Upper lobe of left lung (tissue), 4 donors: ENCODE measurements at regions not wholly inside any gene's neighbourhood (a gene's known extent, or its start where the extent isn't known, plus 50 kb on each side); places are given as distances from the start of the nearest gene placed in this dataset.

Source experiments
- CTCF ChIP-seq, 6 experiments: fragments of 450-650 bp in 4 of 6; fragments of 200-600 bp in 2 of 6; sonication (generic) in 2 of 6; IDR thresholded peaks; one replicate each; pipeline ENCODE4 v1.5.1; 2016 to 2019; ENCODE audit warnings: antibody characterized with exemption in 6 of 6
- POLR2A ChIP-seq, 4 donors: fragments of 450-650 bp; IDR thresholded peaks; one replicate each; pipeline ENCODE4 v1.5.1; 2016 to 2017; ENCODE audit warnings: antibody characterized with exemption in 4 of 4, mild to moderate bottlenecking in 2 of 4

- TF ChIP-seq CTCF (IDR thresholded peaks at IDR 0.05) (no peak), POLR2A (IDR thresholded peaks at IDR 0.05) (no peak)
Observed at GRCh38 chr22:48486134-48486532, 1341.5 kb downstream of the BRD1 start.
